ENCODE measurements at regions not wholly inside any gene's neighbourhood (a gene's known extent, or its start where the extent isn't known, plus 50 kb on each side); places are given as distances from the start of the nearest gene placed in this dataset.

GRCh38 chr1:37423810-37424209 lies 50.6 kb upstream of the ZC3H12A start:
- TF ChIP-seq CTCF (conservative IDR thresholded peaks at IDR 0.05 in 1 of 2, IDR thresholded peaks at IDR 0.05 in 1 of 2; ENCODE audit: extremely low read depth in 1 of 2, insufficient read depth in 1 of 2, low read depth in 1 of 2, low read length in 2 of 2) (no peak), EZH2 (IDR thresholded peaks at IDR 0.05; ENCODE audit: borderline replicate concordance, low read length) (no peak)
